IMR-90 (cell line): ENCODE measurements at regions not wholly inside any gene's neighbourhood (a gene's known extent, or its start where the extent isn't known, plus 50 kb on each side); places are given as distances from the start of the nearest gene placed in this dataset.

Experiments
- ATAC-seq: fragments of 200-7000 bp; cut with Tn5 transposase; 2 replicates; pipeline ENCODE4 v1.9.1; 2020; ENCODE audit warnings: low read depth, mild to moderate bottlenecking, moderate library complexity
- BruUV-seq: library from RNA; stranded (reverse); fragments of 400-500 nt; replicated peaks from 2 replicates; lab custom pipeline; 2021; lab: Mats Ljungman, UMichigan
- CTCF ChIA-PET: fragments of 300-600 bp; formaldehyde crosslinking; extraction: SDS; loops from one replicate; lab custom pipeline; 2021; ENCODE audit warnings: antibody characterized with exemption; lab: Yijun Ruan, JAX
- POLR2A ChIA-PET: fragments of 300-600 bp; sonication (Branson Sonifier 250); formaldehyde crosslinking; loops from one replicate; lab custom pipeline; 2022; ENCODE audit warnings: antibody characterized with exemption; ENCODE audit not compliant: unreplicated experiment; lab: Charles Lee
- DNase-seq: peaks from one replicate; pipeline ENCODE4 v3.0.0; 2013
- H2AFZ ChIP-seq: replicated peaks from 2 replicates; pipeline ENCODE3; 2013; ENCODE audit warnings: low read length, mild to moderate bottlenecking; ENCODE audit not compliant: poor library complexity
- H2AK5ac ChIP-seq: 2 replicates; pipeline ENCODE4 v1.6.1; 2013; ENCODE audit warnings: low read depth, low read length, inconsistent platforms
- H2AK9ac ChIP-seq: replicated peaks from 2 replicates; pipeline ENCODE3; 2013; ENCODE audit warnings: mild to moderate bottlenecking, low read depth, low read length, moderate library complexity; ENCODE audit not compliant: poor library complexity
- H2BK120ac ChIP-seq: 2 replicates; pipeline ENCODE4 v1.6.1; 2013; ENCODE audit warnings: low read depth, low read length, inconsistent platforms
- H2BK15ac ChIP-seq: 3 replicates; pipeline ENCODE4 v1.6.1; 2013; ENCODE audit warnings: low read depth, low read length, inconsistent platforms
- H2BK20ac ChIP-seq: 2 replicates; pipeline ENCODE4 v1.6.1; 2013; ENCODE audit warnings: low read depth, mild to moderate bottlenecking, inconsistent platforms, low read length, moderate library complexity
- H2BK5ac ChIP-seq: 2 replicates; pipeline ENCODE4 v1.6.1; 2013; ENCODE audit warnings: mild to moderate bottlenecking, low read depth, low read length, inconsistent platforms; ENCODE audit not compliant: poor library complexity, severe bottlenecking
- H3K14ac ChIP-seq: replicated peaks from 2 replicates; pipeline ENCODE4 v1.6.1; 2013; ENCODE audit warnings: low read depth, low read length, inconsistent platforms
- H3K18ac ChIP-seq: 2 replicates; pipeline ENCODE4 v1.6.1; 2013; ENCODE audit warnings: low read depth, low read length, control low read depth
- H3K23ac ChIP-seq: 2 replicates; pipeline ENCODE4 v1.6.1; 2013; ENCODE audit warnings: low read depth, low read length, inconsistent platforms
- H3K27ac ChIP-seq: 2 replicates; pipeline ENCODE4 v1.5.1; 2013; ENCODE audit warnings: mild to moderate bottlenecking, control low read depth, low read length; ENCODE audit not compliant: insufficient read depth
- H3K27me3 ChIP-seq: 2 replicates; pipeline ENCODE4 v1.6.1; 2013; ENCODE audit warnings: low read length; ENCODE audit not compliant: control insufficient read depth, insufficient read depth
- H3K36me3 ChIP-seq: 2 replicates; pipeline ENCODE4 v1.6.1; 2013; ENCODE audit warnings: low read length, mixed read lengths; ENCODE audit not compliant: control insufficient read depth, insufficient read depth
- H3K4ac ChIP-seq: 2 replicates; pipeline ENCODE4 v1.6.1; 2013; ENCODE audit warnings: low read depth, low read length, inconsistent platforms
- H3K4me1 ChIP-seq: 2 replicates; pipeline ENCODE4 v1.6.1; 2013; ENCODE audit warnings: low read length, mixed read lengths; ENCODE audit not compliant: control insufficient read depth, insufficient read depth
- H3K4me2 ChIP-seq: 2 replicates; pipeline ENCODE4 v1.6.1; 2013; ENCODE audit warnings: low read depth, mild to moderate bottlenecking, control low read depth, low read length, moderate library complexity
- H3K4me3 ChIP-seq: 2 replicates; pipeline ENCODE4 v1.5.1; 2013; ENCODE audit warnings: low read depth, mild to moderate bottlenecking, control low read depth, low read length, moderate library complexity; ENCODE audit not compliant: insufficient read depth
- H3K56ac ChIP-seq: 2 replicates; pipeline ENCODE4 v1.6.1; 2013; ENCODE audit warnings: low read length, inconsistent platforms; ENCODE audit not compliant: insufficient read depth; ENCODE audit errors: extremely low read depth
- H3K79me1 ChIP-seq, 2 experiments: 2 replicates each; pipeline ENCODE4 v1.6.1; 2013; ENCODE audit warnings: low read length in 2 of 2, inconsistent platforms in 1 of 2, low read depth in 1 of 2
- H3K9ac ChIP-seq: 2 replicates; pipeline ENCODE4 v1.6.1; 2013; ENCODE audit warnings: low read depth, low read length, control low read depth
- H3K9me1 ChIP-seq: 2 replicates; pipeline ENCODE4 v1.6.1; 2013; ENCODE audit warnings: low read length, inconsistent platforms; ENCODE audit not compliant: insufficient read depth
- H3K9me3 ChIP-seq: 2 replicates; pipeline ENCODE4 v1.6.1; 2013; ENCODE audit warnings: low read length; ENCODE audit not compliant: control insufficient read depth, insufficient read depth
- H4K20me1 ChIP-seq: 2 replicates; pipeline ENCODE4 v1.6.1; 2013; ENCODE audit warnings: low read length, inconsistent platforms; ENCODE audit not compliant: insufficient read depth
- H4K5ac ChIP-seq: 2 replicates; pipeline ENCODE4 v1.6.1; 2013; ENCODE audit warnings: mild to moderate bottlenecking, low read depth, low read length, control low read depth
- H4K8ac ChIP-seq, 2 experiments: 2 replicates each; pipeline ENCODE4 v1.6.1; 2013; ENCODE audit warnings: low read depth in 2 of 2, low read length in 2 of 2, control low read depth in 1 of 2, inconsistent platforms in 1 of 2
- H4K91ac ChIP-seq: 2 replicates; pipeline ENCODE4 v1.6.1; 2013; ENCODE audit warnings: low read depth, low read length, inconsistent platforms; ENCODE audit not compliant: insufficient read depth
- BHLHE40 ChIP-seq: fragments of 150-350 bp; IDR thresholded peaks from 2 replicates; pipeline ENCODE4 v1.6.1; 2016; ENCODE audit warnings: mild to moderate bottlenecking, low read depth, low read length
- CEBPB ChIP-seq: IDR thresholded peaks from 2 replicates; pipeline ENCODE4 v1.6.1; 2012; ENCODE audit warnings: low read depth, low read length, improper control_type of control experiment
- CHD1 ChIP-seq: IDR thresholded peaks from 2 replicates; pipeline ENCODE4 v1.6.1; 2012; ENCODE audit warnings: low read depth, low read length, improper control_type of control experiment
- CTCF ChIP-seq: conservative IDR thresholded peaks from 2 replicates; pipeline ENCODE4 v1.5.1; 2012; ENCODE audit warnings: mild to moderate bottlenecking, low read depth, low read length, improper control_type of control experiment
- ELK1 ChIP-seq: fragments of 150-350 bp; IDR thresholded peaks from 2 replicates; pipeline ENCODE4 v1.6.1; 2016; ENCODE audit warnings: low read depth, mild to moderate bottlenecking, low read length, moderate library complexity, borderline replicate concordance
- FOS ChIP-seq: fragments of 150-350 bp; IDR thresholded peaks from 2 replicates; pipeline ENCODE4 v1.6.1; 2016; ENCODE audit warnings: low read depth, low read length
- MAFK ChIP-seq: IDR thresholded peaks from 2 replicates; pipeline ENCODE4 v1.6.1; 2012; ENCODE audit warnings: low read depth, low read length, improper control_type of control experiment
- MAZ ChIP-seq: IDR thresholded peaks from 2 replicates; pipeline ENCODE4 v1.6.1; 2012; ENCODE audit warnings: low read depth, mild to moderate bottlenecking, low read length, improper control_type of control experiment, moderate library complexity, borderline replicate concordance
- MXI1 ChIP-seq: IDR thresholded peaks from 2 replicates; pipeline ENCODE4 v1.6.1; 2012; ENCODE audit warnings: low read depth, mild to moderate bottlenecking, low read length, moderate library complexity, borderline replicate concordance
- NFE2L2 ChIP-seq: fragments of 150-350 bp; IDR thresholded peaks from 2 replicates; pipeline ENCODE4 v1.6.1; 2016; ENCODE audit warnings: low read depth, mild to moderate bottlenecking, low read length
- POLR2A ChIP-seq: IDR thresholded peaks from 2 replicates; pipeline ENCODE4 v1.6.1; 2012; ENCODE audit warnings: mild to moderate bottlenecking, low read depth, low read length
- RAD21 ChIP-seq: IDR thresholded peaks from 2 replicates; pipeline ENCODE4 v1.6.1; 2012; ENCODE audit warnings: low read length, improper control_type of control experiment
- RCOR1 ChIP-seq: IDR thresholded peaks from 2 replicates; pipeline ENCODE4 v1.6.1; 2012; ENCODE audit warnings: mild to moderate bottlenecking, low read length, improper control_type of control experiment; ENCODE audit not compliant: insufficient replicate concordance
- RFX5 ChIP-seq: IDR thresholded peaks from 2 replicates; pipeline ENCODE4 v1.8.0; 2012; ENCODE audit warnings: low read depth, mild to moderate bottlenecking, low read length, moderate library complexity
- SMC3 ChIP-seq: fragments of 150-350 bp; IDR thresholded peaks from 2 replicates; pipeline ENCODE4 v1.6.1; 2016; ENCODE audit warnings: low read depth, mild to moderate bottlenecking, antibody characterized with exemption, low read length, moderate library complexity
- WGBS, 2 experiments: methylation state at CpG; one replicate each; pipeline versions ENCODE4 v1.1.5 to v1.1.7; 2013; ENCODE audit warnings: missing lambda C conversion rate in 2 of 2; ENCODE audit not compliant: insufficient read length in 1 of 2; ENCODE audit errors: extremely low coverage in 2 of 2; 5-methylcytosine and 5-hydroxymethylcytosine counted together
- dilution Hi-C: fragments of 300-500 bp; cut with HindIII; formaldehyde crosslinking; loops from one replicate; pipeline ENCODE4 v1.14.3; 2018; ENCODE audit warnings: low sequenced_read_pairs; ENCODE audit not compliant: unreplicated experiment
- in situ Hi-C: fragments of 300-500 bp; cut with MboI; formaldehyde crosslinking; loops from 3 replicates; pipeline ENCODE4 v1.14.3; 2019; ENCODE audit warnings: low sequenced_read_pairs, inconsistent platforms, mixed read lengths
- intact Hi-C: fragments of 100-400 bp; cut with micrococcal nuclease; formaldehyde crosslinking; loops from 2 replicates; pipeline ENCODE4 v1.10.0; 2022
- TF ChIP-seq, protein P1 (sequence below): fragments of 150-350 bp; IDR thresholded peaks from 2 replicates; pipeline ENCODE4 v1.6.1; 2017; ENCODE audit warnings: mild to moderate bottlenecking, antibody characterized with exemption, low read length, low read depth

GRCh38 chr1:193309936-193310475 lies 123.6 kb upstream of the B3GALT2 start:
- H3K23ac ChIP-seq, result no peak overlapping the region
- DNase-seq, result no peak
- H4K20me1 ChIP-seq, result no peaks in the 10 kb centered on the region
- H2BK5ac ChIP-seq, result no peak overlapping the region
- H3K14ac ChIP-seq, result no peak overlapping the region
- H2BK20ac ChIP-seq, result no peak overlapping the region
- no peaks in the 10 kb centered on the region for H3K9me1 ChIP-seq
- H2BK120ac ChIP-seq, result no peak overlapping the region
- BruUV-seq, result no TSS peak
- no peak overlapping the region for H3K18ac ChIP-seq
- no peaks in the 10 kb centered on the region for H3K36me3 ChIP-seq
- no peaks in the 10 kb centered on the region for H3K79me1 ChIP-seq
- no peak overlapping the region for H3K4me3 ChIP-seq
- intact Hi-C loops (no loop called here), dilution Hi-C loops (no loop called here), in situ Hi-C loops (no loop called here)
- no peaks in the 10 kb centered on the region for H3K9me3 ChIP-seq
- no peak overlapping the region for H3K9ac ChIP-seq
- ChIA-PET POLR2A (no interaction called here), CTCF (no interaction called here)
- no peak overlapping the region for H3K56ac ChIP-seq
- H2AK9ac ChIP-seq, result no peak overlapping the region
- WGBS, 2 experiments, result no CpG with 5 or more reads among the region's 1 CpG
- no peaks in the 10 kb centered on the region for H3K27me3 ChIP-seq
- H3K4me1 ChIP-seq, result no peaks in the 10 kb centered on the region
- no peak for TF ChIP-seq RFX5
- TF ChIP-seq, protein P1, sequence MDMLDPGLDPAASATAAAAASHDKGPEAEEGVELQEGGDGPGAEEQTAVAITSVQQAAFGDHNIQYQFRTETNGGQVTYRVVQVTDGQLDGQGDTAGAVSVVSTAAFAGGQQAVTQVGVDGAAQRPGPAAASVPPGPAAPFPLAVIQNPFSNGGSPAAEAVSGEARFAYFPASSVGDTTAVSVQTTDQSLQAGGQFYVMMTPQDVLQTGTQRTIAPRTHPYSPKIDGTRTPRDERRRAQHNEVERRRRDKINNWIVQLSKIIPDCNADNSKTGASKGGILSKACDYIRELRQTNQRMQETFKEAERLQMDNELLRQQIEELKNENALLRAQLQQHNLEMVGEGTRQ, result no peak
- no peak for TF ChIP-seq ELK1
- no peak for TF ChIP-seq FOS
- TF ChIP-seq MAZ, result no peak
- TF ChIP-seq RAD21, result no peak
- TF ChIP-seq MXI1, result no peak
- no peak for TF ChIP-seq SMC3
- TF ChIP-seq POLR2A, result no peak
- TF ChIP-seq NFE2L2, result no peak
- no peak for TF ChIP-seq MAFK
- TF ChIP-seq CTCF, result no peak
- no peak for TF ChIP-seq BHLHE40
- TF ChIP-seq RCOR1, result no peak
- TF ChIP-seq CHD1, result no peak
- TF ChIP-seq CEBPB, result no peak
- no peak overlapping the region for H4K8ac ChIP-seq
- H2AFZ ChIP-seq, result no peak overlapping the region
- no peak overlapping the region for H2BK15ac ChIP-seq
- no peak overlapping the region for H3K4me2 ChIP-seq
- H2AK5ac ChIP-seq, result no peak overlapping the region
- H4K5ac ChIP-seq, result no peak overlapping the region
- H4K91ac ChIP-seq, result no peak overlapping the region
- no peak for ATAC-seq
- no peak overlapping the region for H3K27ac ChIP-seq
- H3K4ac ChIP-seq, result no peak overlapping the region
